A549 (cell line): ENCODE measurements at regions not wholly inside any gene's neighbourhood (a gene's known extent, or its start where the extent isn't known, plus 50 kb on each side); places are given as distances from the start of the nearest gene placed in this dataset.

Experiments used
- BCL3 ChIP-seq: fragments of >200 bp; sonication (Bioruptor Twin); formaldehyde crosslinking; IDR thresholded peaks from 3 replicates; pipeline ENCODE4 v1.6.1; 2016
- CBX8 ChIP-seq: fragments of 200-600 bp; sonication (generic); IDR thresholded peaks from 2 replicates; pipeline ENCODE4 v1.6.1; 2016
- CHD2 ChIP-seq: fragments of 150-350 bp; IDR thresholded peaks from 2 replicates; pipeline ENCODE4 v1.6.1; 2014; ENCODE audit warnings: low read length; ENCODE audit not compliant: partially characterized antibody
- CTCF ChIP-seq: fragments of >200 bp; sonication (Bioruptor Twin); formaldehyde crosslinking; IDR thresholded peaks from 3 replicates; pipeline ENCODE4 v1.5.1; 2016
- FOSL2 ChIP-seq, 2 experiments: fragments of 450-650 bp in 1 of 2; fragments of >200 bp in 1 of 2; sonication (Bioruptor Twin) in 1 of 2; formaldehyde crosslinking; IDR thresholded peaks; 2 replicates each; pipeline versions ENCODE4 v1.5.0 to v1.6.1; 2016 to 2020; ENCODE audit warnings: mild to moderate bottlenecking in 1 of 2, moderate library complexity in 1 of 2
- JUN ChIP-seq, 2 experiments: fragments of >200 bp; sonication (Bioruptor Twin); formaldehyde crosslinking; IDR thresholded peaks; 2 replicates in 1 of 2; 3 replicates in 1 of 2; pipeline ENCODE4 v1.6.1; 2016 to 2017
- NFE2L2 ChIP-seq: fragments of 150-350 bp; conservative IDR thresholded peaks from 2 replicates; pipeline ENCODE4 v1.6.1; 2014; ENCODE audit warnings: low read length
- POLR2A ChIP-seq: IDR thresholded peaks from 2 replicates; pipeline ENCODE4 v1.6.1; 2012; ENCODE audit warnings: mild to moderate bottlenecking, low read length
- REST ChIP-seq: fragments of 200-600 bp; sonication (generic); IDR thresholded peaks from 2 replicates; pipeline ENCODE4 v1.6.1; 2016; ENCODE audit warnings: antibody characterized with exemption, mild to moderate bottlenecking, moderate library complexity
- RFX5 ChIP-seq: fragments of 450-650 bp; IDR thresholded peaks from 2 replicates; pipeline ENCODE4 v1.7.1; 2014; ENCODE audit warnings: antibody characterized with exemption, mild to moderate bottlenecking, moderate library complexity
- SMC3 ChIP-seq: fragments of >200 bp; sonication (Bioruptor Twin); formaldehyde crosslinking; IDR thresholded peaks from 3 replicates; pipeline ENCODE4 v1.6.1; 2018; ENCODE audit warnings: inconsistent platforms
- TP53 ChIP-seq: fragments of 250-450 bp; sonication (Bioruptor Pico); IDR thresholded peaks from 2 replicates; pipeline ENCODE4 v1.5.0; 2021; ENCODE audit warnings: mild to moderate bottlenecking, moderate library complexity
- ZNF302 ChIP-seq: fragments of 250-450 bp; sonication (Bioruptor Pico); IDR thresholded peaks from 2 replicates; pipeline ENCODE4 v1.9.0; 2021; ENCODE audit warnings: inconsistent platforms, mild to moderate bottlenecking, moderate library complexity
- ZSCAN20 ChIP-seq: fragments of 250-450 bp; sonication (Bioruptor Pico); IDR thresholded peaks from 2 replicates; pipeline ENCODE4 v1.8.0; 2022; ENCODE audit warnings: mild to moderate bottlenecking, moderate library complexity

- no peak for TF ChIP-seq POLR2A
- TF ChIP-seq FOSL2 (IDR thresholded peaks at IDR 0.05): no peak
- TF ChIP-seq FOSL2 (CRISPR knock-in tag; IDR thresholded peaks at IDR 0.05): no peak
- TF ChIP-seq CHD2: no peak
- TF ChIP-seq RFX5: no peak
- no peak for TF ChIP-seq CTCF
- TF ChIP-seq SMC3: no peak
- TF ChIP-seq ZNF302 (CRISPR knock-in tag): no peak
- no peak for TF ChIP-seq NFE2L2
- TF ChIP-seq JUN (IDR thresholded peaks at IDR 0.05): no peak
- TF ChIP-seq BCL3: no peak
- TF ChIP-seq ZSCAN20 (CRISPR knock-in tag): no peak
- no peak for TF ChIP-seq CBX8
- TF ChIP-seq REST: no peak
- TF ChIP-seq TP53 (CRISPR knock-in tag): no peak
These were observed 97.1 kb upstream of the VEGFC start for GRCh38 chr4:176889776-176890175.
